Activated CD4-positive, alpha-beta T cell treated with anti-CD3 and anti-CD28 coated beads, Interleukin-2, amount 50 U/mL, for 24 hours (primary cell): ENCODE measurements at regions not wholly inside any gene's neighbourhood (a gene's known extent, or its start where the extent isn't known, plus 50 kb on each side); places are given as distances from the start of the nearest gene placed in this dataset.

Experiments
- DNase-seq, 2 donors: peaks; one replicate each; pipeline ENCODE4 v3.0.0-alpha.2; 2020; ENCODE audit warnings: low read depth in 1 of 2, low spot score in 1 of 2

- DNase-seq, result no peak
These were observed 205.4 kb upstream of the IGF1R start for GRCh38 chr15:98442901-98443300.

- DNase-seq, result no peak
These were observed 204.8 kb upstream of the IGF1R start for GRCh38 chr15:98443526-98443925.

GRCh38 chr15:98444138-98444537 lies 204.2 kb upstream of the IGF1R start:
- no peak for DNase-seq

- DNase-seq, result no peak
These were observed 203.0 kb upstream of the IGF1R start for GRCh38 chr15:98445315-98445714.

- DNase-seq, result no peak
These were observed 202.3 kb upstream of the IGF1R start for GRCh38 chr15:98446083-98446482.

GRCh38 chr15:98447069-98447468 lies 201.3 kb upstream of the IGF1R start:
- no peak for DNase-seq

GRCh38 chr15:98451236-98451635 lies 197.1 kb upstream of the IGF1R start:
- no peak for DNase-seq

GRCh38 chr15:98452238-98452637 lies 196.1 kb upstream of the IGF1R start:
- no peak for DNase-seq

GRCh38 chr15:98455904-98456303 lies 192.4 kb upstream of the IGF1R start:
- no peak for DNase-seq

GRCh38 chr15:98476559-98476958 lies 171.8 kb upstream of the IGF1R start:
- no peak for DNase-seq

GRCh38 chr15:98480844-98481243 lies 167.5 kb upstream of the IGF1R start:
- no peak for DNase-seq

- no peak for DNase-seq
These were observed 164.7 kb upstream of the IGF1R start for GRCh38 chr15:98483575-98484130.

GRCh38 chr15:98484914-98485313 lies 163.4 kb upstream of the IGF1R start:
- DNase-seq, result no peak

- DNase-seq, result no peak
These were observed 162.9 kb upstream of the IGF1R start for GRCh38 chr15:98485451-98485850.

- no peak for DNase-seq
These were observed 154.3 kb upstream of the IGF1R start for GRCh38 chr15:98493966-98494511.

- no peak for DNase-seq
These were observed 147.1 kb upstream of the IGF1R start for GRCh38 chr15:98501192-98501591.

GRCh38 chr15:98501632-98502031 lies 146.7 kb upstream of the IGF1R start:
- no peak for DNase-seq

GRCh38 chr15:98503970-98504369 lies 144.4 kb upstream of the IGF1R start:
- DNase-seq, result no peak

- no peak for DNase-seq
These were observed 143.3 kb upstream of the IGF1R start for GRCh38 chr15:98504998-98505397.

GRCh38 chr15:98505611-98506031 lies 142.7 kb upstream of the IGF1R start:
- no peak for DNase-seq

- no peak for DNase-seq
These were observed 142.2 kb upstream of the IGF1R start for GRCh38 chr15:98506172-98506571.

- no peak for DNase-seq
These were observed 141.6 kb upstream of the IGF1R start for GRCh38 chr15:98506711-98507110.

GRCh38 chr15:98513428-98513986 lies 134.8 kb upstream of the IGF1R start:
- no peak for DNase-seq
